Head of caudate nucleus (tissue), 42 donors: ENCODE measurements at regions not wholly inside any gene's neighbourhood (a gene's known extent, or its start where the extent isn't known, plus 50 kb on each side); places are given as distances from the start of the nearest gene placed in this dataset.
"Not testable (repeated sequence)": the region's sequence is repeated elsewhere in the genome, so short reads cannot be mapped to it uniquely, and the experiment has no call there.

Experiments
- DNase-seq, 42 donors: peaks; one replicate each; pipeline versions ENCODE4 v3.0.0 to v3.0.0-alpha.2; 2020 to 2021; ENCODE audit warnings: mixed read lengths in 7 of 42
- intact Hi-C: fragments of 100-400 bp; cut with DNase I; formaldehyde crosslinking; loops from one replicate; pipeline ENCODE4 v1.15.0; 2022

DNA sequence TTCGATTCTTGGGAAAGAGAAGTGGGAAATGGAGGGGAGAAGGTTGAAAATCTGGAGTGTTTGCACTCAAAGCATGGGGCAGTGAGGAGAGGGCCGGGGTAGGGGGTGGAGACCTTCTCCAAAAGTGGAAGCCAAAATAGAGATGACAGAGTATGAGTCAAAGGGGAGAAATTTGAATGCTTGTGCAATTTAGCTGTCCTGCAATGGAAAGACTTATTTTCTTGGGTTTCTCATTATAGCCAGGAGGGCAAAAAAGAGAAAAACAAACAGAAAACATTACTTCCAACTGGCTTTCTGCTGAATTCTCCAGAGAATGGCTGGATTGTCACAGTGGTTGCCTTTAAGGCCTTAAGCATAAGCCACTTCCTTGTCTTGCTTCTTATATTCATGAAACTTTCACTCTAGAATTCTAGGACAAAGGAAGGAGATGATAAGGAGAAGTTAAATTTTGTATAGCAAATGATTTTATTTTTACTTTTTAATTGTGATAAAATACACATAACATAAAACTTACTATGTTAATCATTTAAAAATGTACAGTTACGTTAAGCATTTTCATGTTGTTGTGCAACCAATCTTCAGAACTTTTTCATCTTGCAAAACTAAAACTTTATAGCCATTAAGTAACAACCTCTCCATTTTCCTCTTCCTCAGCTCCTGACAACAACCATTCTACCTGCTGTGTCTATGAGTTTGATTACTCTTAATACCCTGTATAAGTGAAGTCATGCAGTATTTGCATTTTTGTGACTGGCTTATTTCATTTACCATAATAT, 100.2 kb downstream of the GPR85 start:
- no peak for DNase-seq
- intact Hi-C loops = no loop called here

DNA sequence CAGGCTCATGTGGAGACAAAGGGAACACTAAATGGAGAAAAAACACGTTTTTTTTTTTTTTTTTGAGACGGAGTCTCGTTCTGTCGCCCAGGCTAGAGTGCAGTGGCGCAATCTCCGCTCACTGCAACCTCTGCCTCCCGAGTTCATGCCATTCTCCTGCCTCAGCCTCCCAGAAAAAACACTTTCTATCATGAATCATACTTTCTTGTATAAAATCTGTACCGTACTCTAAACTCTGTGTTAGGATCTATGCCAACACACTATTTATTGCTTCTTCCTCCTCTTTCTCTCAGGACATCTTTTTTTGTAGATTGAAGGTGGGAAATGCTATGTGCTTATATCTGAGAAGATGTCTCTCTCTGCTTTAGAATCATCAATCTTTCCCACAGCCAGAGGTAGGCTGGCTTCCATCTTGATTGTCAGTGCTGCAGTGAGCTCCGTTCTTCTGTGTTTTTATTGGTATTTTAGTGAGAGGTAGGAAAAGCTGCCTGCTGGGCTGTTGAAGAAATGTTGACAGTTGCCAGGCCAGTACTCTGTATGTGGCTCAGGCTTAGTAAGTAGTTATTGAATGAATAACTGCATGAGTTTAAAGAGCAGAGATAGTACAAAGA, 101.1 kb downstream of the GPR85 start:
- intact Hi-C loops = no loop called here
- DNase-seq = peak in 5 of 42 donors; percentile 7 to 30 (median 12)

DNA sequence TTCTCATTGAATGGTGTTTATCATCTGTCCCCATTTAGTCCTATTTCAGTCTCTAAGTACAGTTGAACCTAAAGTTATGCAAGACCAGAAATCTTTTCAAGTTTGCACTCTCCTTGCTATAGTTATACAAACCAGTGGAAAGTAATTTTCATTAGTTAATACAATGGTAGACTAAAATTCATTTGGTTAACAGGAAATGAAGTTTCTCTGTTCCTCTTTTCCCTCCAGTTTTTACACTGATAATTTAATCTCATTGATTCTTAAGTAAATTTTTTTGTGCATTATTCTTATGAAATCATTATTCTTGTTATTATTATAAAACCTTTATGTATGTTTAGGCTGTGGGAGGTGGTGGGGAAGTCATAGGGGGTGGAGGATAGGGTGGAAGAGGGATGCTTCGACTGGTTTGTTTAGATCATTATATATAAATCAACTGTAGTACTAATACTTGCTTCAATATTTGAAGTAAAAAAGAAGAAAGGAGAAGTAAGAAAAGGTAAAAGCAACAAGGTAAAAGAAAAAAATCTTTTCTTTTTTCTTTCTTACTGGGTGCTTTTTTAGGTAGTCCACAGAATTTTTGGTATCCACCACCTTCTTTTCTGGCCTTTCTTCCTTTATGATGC, 104.1 kb downstream of the GPR85 start:
- intact Hi-C loops = no loop called here
- DNase-seq = no peak

DNA sequence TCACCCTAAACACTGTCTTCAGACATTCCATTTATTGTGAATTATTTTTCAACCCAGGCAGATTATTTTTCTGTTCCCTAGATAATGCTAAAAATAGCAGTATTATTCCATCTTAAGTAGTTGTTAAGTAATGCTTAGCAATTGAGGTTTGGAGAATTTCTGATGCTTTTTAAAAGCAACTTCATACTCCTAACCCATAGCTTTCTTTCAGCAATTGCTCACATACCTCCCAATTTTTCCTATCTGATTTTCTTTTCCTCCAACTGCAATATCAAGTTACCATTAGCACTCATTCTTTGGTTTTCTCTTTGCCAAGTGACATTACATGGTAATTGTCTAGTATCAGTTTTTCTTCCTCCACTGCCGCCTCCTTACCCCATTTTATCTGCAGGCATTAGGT, 104.7 kb downstream of the GPR85 start:
- DNase-seq = peak in 4 of 42 donors; percentile 7 to 43 (median 11)
- intact Hi-C loops = no loop called here

DNA sequence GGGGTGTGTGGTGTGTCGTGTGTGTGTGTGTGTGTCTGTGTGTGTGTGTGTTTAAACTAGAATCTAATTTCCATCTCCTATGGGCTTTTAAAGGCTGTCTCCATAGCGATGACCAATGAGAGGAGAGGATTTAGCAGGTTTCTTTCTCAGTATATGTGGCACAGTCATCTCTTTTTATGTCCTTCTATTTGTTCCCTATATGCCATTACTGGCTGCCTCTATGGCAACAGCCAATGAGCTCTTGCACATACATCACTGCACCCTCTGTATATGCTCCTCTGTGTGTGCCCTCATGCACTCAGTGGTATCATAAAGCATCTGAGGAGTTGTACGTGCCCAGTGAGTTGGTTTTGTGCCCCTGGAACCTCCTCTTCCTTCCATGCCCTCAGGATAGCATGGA, 107.6 kb downstream of the GPR85 start:
- DNase-seq, intact Hi-C loops: not testable (repeated sequence)

DNA sequence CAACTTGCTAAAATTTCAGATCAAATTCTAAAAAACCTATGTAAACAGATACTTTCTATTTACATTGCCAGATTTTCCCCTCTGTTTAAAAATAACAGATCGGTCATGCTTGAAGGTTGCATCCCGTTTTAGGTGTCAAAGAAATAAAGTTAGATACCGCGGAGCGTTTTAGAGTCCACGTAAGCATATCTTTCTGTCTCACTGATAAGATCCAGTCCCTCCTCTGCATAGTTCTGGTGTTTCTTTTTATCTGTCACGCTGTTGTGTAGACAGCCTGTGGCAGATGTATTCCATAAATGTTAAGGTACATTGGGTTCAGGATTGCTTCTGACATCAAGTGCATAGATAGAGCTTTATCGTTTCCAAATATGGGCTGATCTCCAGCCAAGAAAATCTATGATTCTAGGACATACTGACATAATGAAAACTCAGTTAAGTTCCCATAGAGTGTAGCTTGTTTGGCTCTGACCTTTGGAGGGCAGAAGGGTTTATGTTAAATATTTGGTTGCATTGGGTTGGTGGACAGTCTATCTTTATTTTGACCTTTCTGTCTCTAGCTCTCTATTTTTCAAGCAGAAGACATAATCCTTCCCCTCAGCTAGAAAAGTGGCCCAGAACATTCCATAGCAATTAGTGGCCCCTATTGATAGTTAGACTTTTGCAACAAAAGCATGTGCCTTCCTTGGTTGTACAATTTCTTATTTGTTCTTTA, 109.2 kb downstream of the GPR85 start:
- intact Hi-C loops = not testable (repeated sequence)

DNA sequence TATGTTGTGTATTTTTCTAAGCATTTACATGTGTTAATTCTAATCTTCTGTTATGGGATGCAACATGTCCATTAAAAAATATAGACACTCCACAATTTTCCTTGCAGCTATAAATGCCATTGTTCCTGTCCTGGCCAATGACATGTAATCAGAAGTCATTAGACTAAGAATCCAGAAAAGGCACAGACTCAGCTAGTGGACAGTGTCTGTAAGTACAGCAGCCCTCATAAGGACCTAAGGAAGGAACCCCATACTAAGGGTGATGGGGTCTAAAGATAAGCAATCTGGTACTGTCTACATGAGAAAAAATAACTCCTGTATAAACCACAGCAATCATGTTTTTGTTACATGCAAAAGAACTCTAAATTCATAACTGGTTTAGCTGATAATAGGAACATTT, 115.9 kb downstream of the GPR85 start:
- intact Hi-C loops = no loop called here
- no peak for DNase-seq

More for the DNA sequence above, 109.2 kb downstream of the GPR85 start:
- DNase-seq = not testable (repeated sequence)

DNA sequence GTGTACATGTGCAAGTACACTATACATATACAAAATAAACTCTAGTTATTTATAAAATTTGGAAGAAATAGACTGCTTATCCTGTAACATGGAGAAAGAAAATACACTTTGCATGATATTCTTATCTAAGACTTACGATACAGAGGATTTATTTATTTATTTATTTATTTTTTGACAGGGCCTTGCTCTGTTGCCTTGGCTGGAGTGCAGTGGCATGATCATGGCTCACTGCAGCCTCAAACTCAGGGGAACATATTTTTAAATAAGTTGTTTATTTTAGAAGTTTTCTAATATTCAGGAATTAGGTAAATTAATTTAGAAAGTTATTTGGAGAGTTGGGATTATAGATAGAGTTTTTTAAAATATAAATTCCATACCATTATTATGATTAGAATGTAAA, 116.7 kb downstream of the GPR85 start:
- intact Hi-C loops = no loop called here
- no peak for DNase-seq

DNA sequence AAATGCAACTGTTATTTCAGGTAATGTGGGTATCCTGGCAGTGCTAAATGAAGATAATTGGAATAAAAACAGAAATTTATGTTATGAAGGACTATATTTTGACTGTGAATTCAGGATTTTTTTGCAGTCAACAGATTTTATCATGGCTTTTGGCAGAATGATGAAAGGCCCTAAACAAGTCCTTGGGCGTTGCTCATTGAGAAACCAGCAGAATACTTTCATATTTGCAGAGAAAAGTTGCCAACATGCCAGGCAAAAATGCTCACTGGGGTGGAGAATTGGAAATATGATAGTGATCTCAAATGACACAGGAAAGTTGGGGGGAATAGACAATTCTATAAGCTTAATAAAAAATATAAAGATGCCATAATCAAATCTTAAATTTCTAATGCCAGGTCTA, 121.1 kb downstream of the GPR85 start:
- intact Hi-C loops = no loop called here
- DNase-seq = no peak

DNA sequence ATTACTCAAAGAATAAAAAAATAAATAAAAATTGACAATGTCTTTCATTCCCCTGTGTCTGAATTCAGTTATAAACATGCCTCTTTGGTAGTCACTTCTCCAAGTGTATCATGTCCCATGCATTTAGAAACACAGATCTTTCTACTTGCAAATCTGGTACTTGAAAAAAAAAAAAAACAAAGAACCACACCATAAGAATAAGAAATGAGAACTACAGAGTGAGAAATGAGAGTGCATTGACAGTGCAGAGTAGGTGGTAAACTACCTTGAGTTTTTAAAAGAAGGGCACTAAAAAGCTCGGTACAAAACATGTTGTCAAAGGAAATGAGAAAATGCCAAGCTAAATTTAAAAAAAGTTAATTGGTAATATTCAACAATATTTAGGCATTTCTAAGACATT, 123.0 kb downstream of the GPR85 start:
- intact Hi-C loops = no loop called here
- DNase-seq = no peak

DNA sequence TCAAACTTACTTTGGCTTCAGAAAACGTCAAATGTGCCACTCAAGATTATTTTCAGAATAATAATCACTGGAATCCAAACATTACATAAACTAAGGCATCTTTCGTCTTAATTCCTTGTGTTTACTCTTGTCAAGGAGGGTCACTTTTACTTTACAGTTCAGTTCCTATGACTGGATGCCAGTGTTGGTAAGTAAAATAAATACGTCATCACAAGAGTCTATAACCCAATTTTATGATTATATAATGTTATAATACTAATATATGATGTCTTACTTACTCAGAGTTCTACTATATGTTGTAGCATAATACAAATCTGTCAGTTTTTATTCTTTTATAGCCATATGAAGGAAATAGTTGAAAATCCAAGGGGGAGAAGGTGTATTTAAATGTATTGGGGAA, 123.8 kb downstream of the GPR85 start:
- DNase-seq = no peak
- intact Hi-C loops = no loop called here

DNA sequence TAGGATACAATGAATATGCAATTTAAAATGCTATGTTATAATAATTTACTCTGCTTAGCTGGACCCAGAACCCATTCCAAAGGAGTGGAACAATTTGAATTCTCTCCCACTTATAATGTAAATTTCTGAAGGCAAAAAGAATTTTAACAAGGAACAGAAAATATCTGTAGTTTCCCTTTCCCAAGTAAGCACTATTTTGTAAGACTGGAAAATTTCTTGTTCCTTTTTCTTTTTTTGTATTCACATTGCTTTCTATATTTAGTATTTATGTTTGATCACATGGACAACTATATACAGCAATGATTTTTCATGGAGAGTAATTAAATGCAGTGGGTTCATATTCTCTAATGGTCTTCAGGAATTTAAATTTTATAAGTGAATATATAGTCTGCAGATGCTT, 127.4 kb downstream of the GPR85 start:
- intact Hi-C loops = no loop called here

DNA sequence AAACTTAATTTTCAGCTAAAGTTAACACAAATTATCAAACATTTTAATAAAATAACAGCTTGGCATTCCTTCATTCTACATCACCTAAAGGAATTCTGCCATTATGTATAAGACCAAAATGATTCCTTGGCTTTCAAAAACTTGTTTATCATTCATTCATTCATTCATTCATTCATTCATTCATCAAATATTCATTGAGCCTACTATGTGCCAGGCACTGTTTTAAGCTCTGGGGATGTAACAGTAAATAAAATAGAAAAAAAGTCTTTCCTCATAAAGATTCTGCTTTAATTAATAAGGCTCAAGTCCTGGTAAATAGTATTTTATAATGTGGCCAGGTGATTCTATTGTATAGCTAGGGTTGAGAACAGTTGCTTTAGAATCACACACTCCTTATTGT, 127.9 kb downstream of the GPR85 start:
- intact Hi-C loops = no loop called here

More for the DNA sequence above, 127.4 kb downstream of the GPR85 start:
- no peak for DNase-seq

DNA sequence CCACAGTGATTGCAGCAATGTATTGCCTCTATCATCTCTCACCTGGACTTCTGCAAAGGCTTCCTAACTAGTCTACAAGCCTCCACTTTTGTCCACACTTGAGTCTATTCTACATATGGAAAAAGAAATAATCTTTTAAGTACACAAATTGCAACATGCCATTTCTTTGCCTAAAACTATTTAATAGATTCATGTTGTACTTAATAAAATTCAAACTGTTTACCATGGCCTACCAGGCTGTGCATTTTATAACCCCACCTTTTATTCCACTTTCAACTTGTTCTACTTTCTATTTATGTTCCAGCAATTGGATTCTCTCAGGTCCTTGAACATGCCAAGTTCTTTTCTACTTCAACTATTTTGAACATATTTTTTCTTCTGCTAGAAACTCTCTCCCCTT, 128.7 kb downstream of the GPR85 start:
- no peak for DNase-seq
- intact Hi-C loops = no loop called here

More for the DNA sequence above, 127.9 kb downstream of the GPR85 start:
- DNase-seq = no peak

DNA sequence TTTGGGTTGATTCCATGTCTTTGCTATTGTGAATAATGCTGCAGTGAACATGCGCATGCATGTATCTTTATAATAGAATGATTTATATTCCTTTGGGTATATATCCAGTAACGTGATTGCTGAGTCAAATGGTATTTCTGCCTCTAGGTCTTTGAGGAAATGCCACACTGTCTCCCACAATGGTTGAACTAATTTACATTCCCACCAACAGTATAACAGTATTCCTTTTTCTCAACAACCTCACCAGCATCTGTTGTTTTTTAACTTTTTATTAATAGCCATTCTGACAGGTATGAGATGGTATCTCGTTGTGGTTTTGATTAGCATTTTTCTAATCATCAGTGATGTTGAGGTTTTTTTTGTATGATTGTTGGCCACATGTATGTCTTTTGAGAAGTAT, 133.6 kb downstream of the GPR85 start:
- DNase-seq, intact Hi-C loops: not testable (repeated sequence)

DNA sequence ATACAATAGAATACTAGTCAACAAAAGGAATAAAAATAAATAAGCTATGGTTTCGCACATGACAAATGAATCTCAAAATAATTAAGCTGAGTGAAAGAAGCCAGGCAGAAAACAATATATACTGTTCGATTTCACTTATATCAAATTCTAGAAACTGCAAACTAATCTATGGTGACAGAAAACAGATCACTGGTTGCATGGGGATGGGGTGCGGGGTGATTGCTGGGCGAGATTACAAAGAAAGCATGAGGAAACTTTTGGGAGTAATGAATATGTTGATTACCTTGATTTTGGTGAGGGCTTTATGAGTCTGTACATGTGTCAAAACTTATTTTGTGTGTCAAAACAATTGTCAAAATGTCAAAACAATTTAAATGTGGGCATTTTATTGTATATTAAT, 135.6 kb downstream of the GPR85 start:
- DNase-seq = no peak
- intact Hi-C loops = no loop called here

DNA sequence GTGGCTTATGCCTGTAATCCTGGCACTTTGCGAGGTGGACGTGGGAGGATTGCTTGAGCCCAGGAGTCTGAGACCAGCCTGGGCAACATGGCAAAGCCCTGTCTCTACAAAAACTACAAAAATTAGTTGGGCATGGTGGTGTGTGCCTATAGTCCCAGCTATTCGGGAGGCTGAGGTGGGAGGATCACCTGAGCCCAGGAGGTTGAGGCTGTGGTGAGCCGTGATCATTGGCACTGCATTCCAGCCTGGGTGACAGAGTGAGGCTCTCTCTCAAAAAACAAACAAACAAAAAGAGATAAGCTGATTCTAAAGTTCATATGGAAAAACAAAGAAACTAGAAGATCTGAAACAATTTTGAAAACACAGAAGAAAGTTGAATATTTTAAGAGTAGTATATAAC, 136.9 kb downstream of the GPR85 start:
- intact Hi-C loops, DNase-seq: not testable (repeated sequence)

DNA sequence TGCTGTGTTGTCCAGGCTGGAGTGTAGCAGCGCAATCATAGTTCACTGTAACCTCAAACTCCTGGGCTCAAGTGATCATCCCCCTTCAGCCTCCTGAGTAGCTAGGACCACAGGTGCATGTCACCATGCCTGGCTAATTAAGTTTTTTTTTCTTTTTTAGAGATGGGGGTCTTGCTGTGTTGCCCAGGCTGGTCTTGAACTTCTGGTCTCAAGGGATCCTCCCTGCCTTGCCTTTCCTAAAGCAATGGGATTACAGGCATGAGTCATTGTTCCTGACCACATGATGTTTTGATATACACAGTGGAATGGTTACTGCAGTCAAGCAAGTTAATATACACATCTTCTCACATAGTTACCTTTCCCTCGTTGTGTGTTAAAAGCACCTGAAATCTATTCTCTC, 140.3 kb downstream of the GPR85 start:
- intact Hi-C loops = no loop called here
- no peak for DNase-seq

DNA sequence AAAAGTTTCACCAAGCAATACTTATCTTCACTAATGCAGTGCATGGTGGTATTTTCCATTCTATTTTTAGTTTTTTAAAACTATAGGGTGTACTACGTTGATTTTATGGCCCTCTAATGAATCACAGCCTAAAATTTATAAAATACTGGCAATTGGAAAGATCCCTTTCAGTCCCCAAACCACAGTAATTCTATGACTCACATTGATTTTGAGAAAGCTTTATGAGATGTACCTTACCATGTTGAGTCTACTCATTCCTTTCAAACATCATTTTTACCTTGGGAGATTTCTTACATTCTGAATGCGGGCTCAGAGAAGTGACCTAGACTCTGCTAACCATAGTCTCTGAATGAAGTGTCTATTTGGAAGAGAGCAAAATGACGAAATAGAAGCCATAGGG, 141.6 kb downstream of the GPR85 start:
- intact Hi-C loops = no loop called here
- DNase-seq = no peak

DNA sequence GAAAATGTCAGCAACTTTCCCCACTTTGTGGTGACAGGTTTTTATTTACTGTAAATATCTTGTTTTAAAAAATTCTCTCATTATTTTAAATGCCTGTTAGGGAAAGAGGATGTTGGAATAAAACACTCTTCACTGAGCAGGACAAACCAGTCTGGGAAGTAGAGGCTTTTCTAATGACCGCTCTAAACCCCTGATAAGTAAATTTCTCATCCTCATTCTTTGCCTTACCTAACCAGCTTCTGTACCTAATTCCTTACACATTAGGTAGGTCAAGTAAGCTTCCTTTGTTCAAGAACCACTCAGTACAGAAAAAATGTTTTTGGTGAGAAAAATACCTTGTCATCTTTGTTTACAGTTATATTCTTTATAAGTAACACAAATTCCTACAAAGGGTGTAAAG, 143.6 kb downstream of the GPR85 start:
- intact Hi-C loops = no loop called here
- no peak for DNase-seq
